Liver (tissue), 3 donors: ENCODE measurements at regions not wholly inside any gene's neighbourhood (a gene's known extent, or its start where the extent isn't known, plus 50 kb on each side); places are given as distances from the start of the nearest gene placed in this dataset.
"Not testable (repeated sequence)": the region's sequence is repeated elsewhere in the genome, so short reads cannot be mapped to it uniquely, and the experiment has no call there.

Experiments used
- CTCF ChIP-seq: fragments of 150-350 bp; IDR thresholded peaks from 2 replicates; pipeline ENCODE4 v1.5.1; 2017; ENCODE audit warnings: improper control_type of control experiment, low read depth, low read length; ENCODE audit not compliant: missing input control
- MAX ChIP-seq: IDR thresholded peaks from 2 replicates; pipeline ENCODE4 v1.6.1; 2016; ENCODE audit warnings: antibody characterized with exemption
- RAD21 ChIP-seq, 2 donors: IDR thresholded peaks; 2 replicates each; pipeline ENCODE4 v1.6.1; 2016; ENCODE audit warnings: antibody characterized with exemption in 2 of 2, mild to moderate bottlenecking in 2 of 2
- REST ChIP-seq: IDR thresholded peaks from 2 replicates; pipeline ENCODE4 v1.6.1; 2016; ENCODE audit warnings: antibody characterized with exemption, mild to moderate bottlenecking
- RXRA ChIP-seq, 2 donors: IDR thresholded peaks; 2 replicates each; pipeline ENCODE4 v1.6.1; 2017 to 2018; ENCODE audit warnings: antibody characterized with exemption in 2 of 2, mild to moderate bottlenecking in 1 of 2
- TAF1 ChIP-seq: conservative IDR thresholded peaks from 2 replicates; pipeline ENCODE4 v1.6.1; 2016; ENCODE audit warnings: antibody characterized with exemption, mild to moderate bottlenecking
- YY1 ChIP-seq: IDR thresholded peaks from 2 replicates; pipeline ENCODE4 v1.6.1; 2016; ENCODE audit warnings: antibody characterized with exemption, mild to moderate bottlenecking
- donor health status: healthy.
- donor health status: healthy.

- not testable (repeated sequence) for TF ChIP-seq CTCF; MAX; TAF1; RXRA (IDR thresholded peaks at IDR 0.05); REST; YY1; RAD21 (IDR thresholded peaks at IDR 0.05)
Measured at GRCh38 chr3:75430406-75430805, 233.7 kb upstream of the FRG2C start.
